Gastrocnemius medialis (tissue), 4 donors: ENCODE measurements at regions not wholly inside any gene's neighbourhood (a gene's known extent, or its start where the extent isn't known, plus 50 kb on each side); places are given as distances from the start of the nearest gene placed in this dataset.

Source experiments
- ATAC-seq, 2 donors: fragments of 150-250 bp; one replicate each; pipeline ENCODE4 v1.9.1; 2016
- DNase-seq, 2 donors: peaks; one replicate each; pipeline ENCODE4 v3.0.0-alpha.2; 2019
- H3K27ac ChIP-seq, 4 donors: fragments of 200-600 bp; sonication (generic); 1 replicate in 1 of 4; 2 replicates in 3 of 4; pipeline ENCODE4 v1.5.1; 2016 to 2018; ENCODE audit warnings: mild to moderate bottlenecking in 2 of 4, moderate library complexity in 1 of 4
- H3K27me3 ChIP-seq, 3 donors: fragments of 200-600 bp; sonication (generic) in 2 of 3; 1 replicate in 1 of 3; 2 replicates in 2 of 3; pipeline versions ENCODE4 v1.5.1 to v1.6.0; 2016 to 2019; ENCODE audit warnings: mild to moderate bottlenecking in 1 of 3, moderate library complexity in 1 of 3
- H3K36me3 ChIP-seq, 2 donors: fragments of 200-600 bp; sonication (generic) in 1 of 2; one replicate each; pipeline ENCODE4 v1.5.1; 2017 to 2018
- H3K4me1 ChIP-seq, 2 donors: fragments of 200-600 bp; sonication (generic) in 1 of 2; one replicate each; pipeline ENCODE4 v1.5.1; 2016 to 2017; ENCODE audit warnings: mild to moderate bottlenecking in 2 of 2
- H3K4me3 ChIP-seq, 4 donors: fragments of 200-600 bp; sonication (generic) in 3 of 4; 1 replicate in 1 of 4; 2 replicates in 3 of 4; pipeline ENCODE4 v1.5.1; 2016 to 2019; ENCODE audit warnings: mild to moderate bottlenecking in 2 of 4
- H3K9me3 ChIP-seq, 3 donors: fragments of 200-600 bp; sonication (generic) in 2 of 3; 1 replicate in 1 of 3; 2 replicates in 2 of 3; pipeline ENCODE4 v1.5.1; 2016 to 2019
- POLR2A ChIP-seq, 2 donors: fragments of 450-650 bp; IDR thresholded peaks; one replicate each; pipeline ENCODE4 v1.6.1; 2017; ENCODE audit warnings: antibody characterized with exemption in 2 of 2, mild to moderate bottlenecking in 2 of 2, moderate library complexity in 2 of 2
- in situ Hi-C, 4 donors: fragments of 200-750 bp; cut with MboI; loops; one replicate each; pipeline versions ENCODE4 v1.15.0 to v1.8.0; 2017; ENCODE audit warnings: low sequenced_read_pairs in 4 of 4
- intact Hi-C: fragments of 100-400 bp; cut with DNase I; formaldehyde crosslinking; loops from one replicate; pipeline ENCODE4 v1.15.1; 2023; ENCODE audit warnings: low total_unique reads
- TF ChIP-seq, protein P1 (sequence below), 5 experiments: fragments of 450-650 bp in 3 of 5; fragments of 200-600 bp in 2 of 5; sonication (generic) in 2 of 5; IDR thresholded peaks in 4 of 5; conservative IDR thresholded peaks in 1 of 5; 1 replicate in 4 of 5; 2 replicates in 1 of 5; pipeline ENCODE4 v1.5.1; 2016 to 2019; ENCODE audit warnings: antibody characterized with exemption in 5 of 5, mild to moderate bottlenecking in 3 of 5, moderate library complexity in 3 of 5

DNA sequence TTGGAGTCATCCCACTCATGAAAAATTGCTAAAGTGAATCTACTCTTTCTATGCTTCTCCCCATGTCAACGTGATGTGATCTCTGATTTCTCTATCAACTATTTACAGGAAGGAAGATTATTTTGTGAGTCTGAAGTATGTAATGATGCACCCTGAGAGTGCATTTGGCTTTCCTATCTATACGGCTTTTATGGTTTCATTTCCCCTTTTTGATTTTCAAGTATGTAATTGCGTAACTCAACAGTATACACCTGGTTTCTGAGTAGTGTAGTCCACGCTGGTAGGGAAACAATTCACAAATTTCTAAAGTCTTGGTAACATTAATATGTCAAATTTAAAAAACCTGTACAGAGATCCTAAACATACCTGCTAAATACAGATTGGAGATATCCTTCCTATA lies 194.7 kb upstream of the SEMA3A start:
- ATAC-seq (no peak), DNase-seq (no peak)
- TF ChIP-seq POLR2A (IDR thresholded peaks at IDR 0.05) = no peak
- TF ChIP-seq, protein P1, sequence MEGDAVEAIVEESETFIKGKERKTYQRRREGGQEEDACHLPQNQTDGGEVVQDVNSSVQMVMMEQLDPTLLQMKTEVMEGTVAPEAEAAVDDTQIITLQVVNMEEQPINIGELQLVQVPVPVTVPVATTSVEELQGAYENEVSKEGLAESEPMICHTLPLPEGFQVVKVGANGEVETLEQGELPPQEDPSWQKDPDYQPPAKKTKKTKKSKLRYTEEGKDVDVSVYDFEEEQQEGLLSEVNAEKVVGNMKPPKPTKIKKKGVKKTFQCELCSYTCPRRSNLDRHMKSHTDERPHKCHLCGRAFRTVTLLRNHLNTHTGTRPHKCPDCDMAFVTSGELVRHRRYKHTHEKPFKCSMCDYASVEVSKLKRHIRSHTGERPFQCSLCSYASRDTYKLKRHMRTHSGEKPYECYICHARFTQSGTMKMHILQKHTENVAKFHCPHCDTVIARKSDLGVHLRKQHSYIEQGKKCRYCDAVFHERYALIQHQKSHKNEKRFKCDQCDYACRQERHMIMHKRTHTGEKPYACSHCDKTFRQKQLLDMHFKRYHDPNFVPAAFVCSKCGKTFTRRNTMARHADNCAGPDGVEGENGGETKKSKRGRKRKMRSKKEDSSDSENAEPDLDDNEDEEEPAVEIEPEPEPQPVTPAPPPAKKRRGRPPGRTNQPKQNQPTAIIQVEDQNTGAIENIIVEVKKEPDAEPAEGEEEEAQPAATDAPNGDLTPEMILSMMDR (IDR thresholded peaks at IDR 0.05 in 4 of 5, conservative IDR thresholded peaks at IDR 0.05 in 1 of 5) = no peak
- no peaks in the 10 kb centered on the region for H3K36me3 ChIP-seq
- H3K4me1 ChIP-seq = no peaks in the 10 kb centered on the region
- intact Hi-C loops = no loop called here
- in situ Hi-C loops = no loop called here
- H3K4me3 ChIP-seq = no peak overlapping the region
- no peak overlapping the region for H3K27ac ChIP-seq
- H3K9me3 ChIP-seq = no peaks in the 10 kb centered on the region
- no peaks in the 10 kb centered on the region for H3K27me3 ChIP-seq

DNA sequence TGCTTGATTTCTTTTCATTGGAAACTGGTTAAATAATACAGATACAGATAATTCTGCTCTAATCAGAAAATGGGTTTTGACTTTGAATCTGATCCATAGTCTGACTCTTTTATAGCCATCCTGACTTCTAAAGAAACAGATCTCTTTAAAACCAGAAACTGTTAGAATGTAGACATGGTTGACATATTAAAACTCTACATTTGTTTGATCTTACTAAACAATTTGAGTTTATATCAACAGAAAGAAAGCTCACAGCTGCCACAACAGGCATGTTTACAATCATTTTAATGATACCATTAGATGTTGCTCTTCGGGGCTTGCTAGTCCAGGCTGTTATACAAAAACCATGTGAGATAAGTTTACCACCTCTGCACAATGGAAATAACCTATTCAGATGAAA lies 193.0 kb upstream of the SEMA3A start:
- Histone ChIP-seq H3K4me1 (no peaks in the 10 kb centered on the region), H3K9me3 (no peaks in the 10 kb centered on the region), H3K36me3 (no peaks in the 10 kb centered on the region), H3K4me3 (no peak overlapping the region), H3K27ac (no peak overlapping the region), H3K27me3 (no peaks in the 10 kb centered on the region)
- intact Hi-C loops = no loop called here
- no peak for TF ChIP-seq POLR2A (IDR thresholded peaks at IDR 0.05)
- TF ChIP-seq, protein P1 (IDR thresholded peaks at IDR 0.05 in 4 of 5, conservative IDR thresholded peaks at IDR 0.05 in 1 of 5) = no peak
- ATAC-seq (no peak), DNase-seq (no peak)
- in situ Hi-C loops = no loop called here

- intact Hi-C loops (no loop called here), in situ Hi-C loops (no loop called here)
- Histone ChIP-seq H3K36me3 (no peaks in the 10 kb centered on the region), H3K4me1 (no peaks in the 10 kb centered on the region), H3K9me3 (no peaks in the 10 kb centered on the region), H3K27ac (no peak overlapping the region), H3K4me3 (no peak overlapping the region), H3K27me3 (no peaks in the 10 kb centered on the region)
- DNase-seq (no peak), ATAC-seq (no peak)
- TF ChIP-seq, protein P1 (IDR thresholded peaks at IDR 0.05 in 4 of 5, conservative IDR thresholded peaks at IDR 0.05 in 1 of 5) = no peak
- no peak for TF ChIP-seq POLR2A (IDR thresholded peaks at IDR 0.05)
These were observed 189.8 kb upstream of the SEMA3A start for GRCh38 chr7:84384417-84384816.

GRCh38 chr7:84379446-84379845 lies 184.9 kb upstream of the SEMA3A start:
- no peaks in the 10 kb centered on the region for H3K9me3 ChIP-seq
- in situ Hi-C loops (no loop called here), intact Hi-C loops (no loop called here)
- TF ChIP-seq, protein P1 (IDR thresholded peaks at IDR 0.05 in 4 of 5, conservative IDR thresholded peaks at IDR 0.05 in 1 of 5) = no peak
- no peak for TF ChIP-seq POLR2A (IDR thresholded peaks at IDR 0.05)
- H3K27me3 ChIP-seq = no peaks in the 10 kb centered on the region
- no peak overlapping the region for H3K4me3 ChIP-seq
- no peak overlapping the region for H3K27ac ChIP-seq
- H3K4me1 ChIP-seq = no peaks in the 10 kb centered on the region
- H3K36me3 ChIP-seq = no peaks in the 10 kb centered on the region
- DNase-seq (no peak), ATAC-seq (no peak)

- in situ Hi-C loops (no loop called here), intact Hi-C loops (no loop called here)
- Histone ChIP-seq H3K36me3 (no peaks in the 10 kb centered on the region), H3K4me3 (no peak overlapping the region), H3K9me3 (no peaks in the 10 kb centered on the region), H3K27me3 (no peaks in the 10 kb centered on the region), H3K27ac (no peak overlapping the region), H3K4me1 (no peaks in the 10 kb centered on the region)
- DNase-seq (no peak), ATAC-seq (no peak)
- no peak for TF ChIP-seq POLR2A (IDR thresholded peaks at IDR 0.05)
- TF ChIP-seq, protein P1 (IDR thresholded peaks at IDR 0.05 in 4 of 5, conservative IDR thresholded peaks at IDR 0.05 in 1 of 5) = no peak
These were observed 178.1 kb upstream of the SEMA3A start for GRCh38 chr7:84372712-84373111.
